Fibroblast of skin of right biceps (primary cell): ENCODE measurements at regions not wholly inside any gene's neighbourhood (a gene's known extent, or its start where the extent isn't known, plus 50 kb on each side); places are given as distances from the start of the nearest gene placed in this dataset.

Experiments used
- DNase-seq: peaks from one replicate; pipeline ENCODE4 v3.0.0-alpha.2; 2013

- DNase-seq, result no peak
Observed at GRCh38 chr2:220064111-220065030, 436.9 kb downstream of the SLC4A3 start.

- peak; percentile 16 for DNase-seq
Observed at GRCh38 chr2:220065581-220065980, 438.2 kb downstream of the SLC4A3 start.

GRCh38 chr2:220068846-220069245 lies 441.4 kb downstream of the SLC4A3 start:
- no peak for DNase-seq

GRCh38 chr2:220070349-220070748 lies 442.9 kb downstream of the SLC4A3 start:
- DNase-seq, result no peak

GRCh38 chr2:220071696-220072095 lies 444.3 kb downstream of the SLC4A3 start:
- DNase-seq, result no peak

GRCh38 chr2:220072669-220073220 lies 445.3 kb downstream of the SLC4A3 start:
- DNase-seq, result no peak

- DNase-seq, result no peak
Observed at GRCh38 chr2:220075835-220076234, 448.4 kb downstream of the SLC4A3 start.

- peak; percentile 87 for DNase-seq
Observed at GRCh38 chr2:220076734-220077133, 449.3 kb downstream of the SLC4A3 start.

- peak; percentile 79 for DNase-seq
Observed at GRCh38 chr2:220077488-220077887, 450.1 kb downstream of the SLC4A3 start.

- DNase-seq, result peak; percentile 45
Observed at GRCh38 chr2:220078439-220078838, 451.0 kb downstream of the SLC4A3 start.

- DNase-seq, result no peak
Observed at GRCh38 chr2:220079595-220079994, 452.2 kb downstream of the SLC4A3 start.

- DNase-seq, result no peak
Observed at GRCh38 chr2:220081171-220081570, 453.7 kb downstream of the SLC4A3 start.

GRCh38 chr2:220090050-220090449 lies 462.6 kb downstream of the SLC4A3 start:
- no peak for DNase-seq

GRCh38 chr2:220096406-220096805 lies 469.0 kb downstream of the SLC4A3 start:
- DNase-seq, result peak; percentile 68

GRCh38 chr2:220101980-220102379 lies 474.6 kb downstream of the SLC4A3 start:
- no peak for DNase-seq

- no peak for DNase-seq
Observed at GRCh38 chr2:220103596-220103995, 476.2 kb downstream of the SLC4A3 start.

- DNase-seq, result peak; percentile 89
Observed at GRCh38 chr2:220104871-220105351, 477.5 kb downstream of the SLC4A3 start.

- DNase-seq, result no peak
Observed at GRCh38 chr2:220106065-220106464, 478.6 kb downstream of the SLC4A3 start.

GRCh38 chr2:220107380-220107791 lies 480.0 kb downstream of the SLC4A3 start:
- no peak for DNase-seq

- no peak for DNase-seq
Observed at GRCh38 chr2:220114443-220114842, 487.0 kb downstream of the SLC4A3 start.

GRCh38 chr2:220117025-220117424 lies 489.6 kb downstream of the SLC4A3 start:
- no peak for DNase-seq

- DNase-seq, result no peak
Observed at GRCh38 chr2:220120041-220120440, 492.6 kb downstream of the SLC4A3 start.

GRCh38 chr2:220123751-220124150 lies 496.3 kb downstream of the SLC4A3 start:
- no peak for DNase-seq

- no peak for DNase-seq
Observed at GRCh38 chr2:220125551-220125950, 498.1 kb downstream of the SLC4A3 start.
